Fibroblast of skin of scalp (primary cell): ENCODE measurements at regions not wholly inside any gene's neighbourhood (a gene's known extent, or its start where the extent isn't known, plus 50 kb on each side); places are given as distances from the start of the nearest gene placed in this dataset.

Experiments
- DNase-seq: peaks from one replicate; pipeline ENCODE4 v3.0.0-alpha.2; 2013

- no peak for DNase-seq
Measured at GRCh38 chr16:61596655-61597054, 439.6 kb downstream of the CDH8 start.

- no peak for DNase-seq
Measured at GRCh38 chr16:61595605-61596004, 440.6 kb downstream of the CDH8 start.

- no peak for DNase-seq
Measured at GRCh38 chr16:61590577-61590976, 445.7 kb downstream of the CDH8 start.

- no peak for DNase-seq
Measured at GRCh38 chr16:61587526-61587925, 448.7 kb downstream of the CDH8 start.

GRCh38 chr16:61581417-61582046, 454.7 kb downstream of the CDH8 start:
- DNase-seq = no peak

GRCh38 chr16:61580579-61580978, 455.7 kb downstream of the CDH8 start:
- no peak for DNase-seq

GRCh38 chr16:61579195-61579594, 457.0 kb downstream of the CDH8 start:
- DNase-seq = no peak

- DNase-seq = no peak
Measured at GRCh38 chr16:61576476-61576875, 459.8 kb downstream of the CDH8 start.

- DNase-seq = no peak
Measured at GRCh38 chr16:61575617-61576016, 460.6 kb downstream of the CDH8 start.

- DNase-seq = no peak
Measured at GRCh38 chr16:61569028-61569427, 467.2 kb downstream of the CDH8 start.

GRCh38 chr16:61564716-61565115, 471.5 kb downstream of the CDH8 start:
- DNase-seq = no peak

- no peak for DNase-seq
Measured at GRCh38 chr16:61555718-61556441, 480.4 kb downstream of the CDH8 start.

GRCh38 chr16:61549327-61549726, 486.9 kb downstream of the CDH8 start:
- DNase-seq = no peak

GRCh38 chr16:61547626-61548025, 488.6 kb downstream of the CDH8 start:
- DNase-seq = peak; percentile 71

- no peak for DNase-seq
Measured at GRCh38 chr16:61544165-61544564, 492.1 kb downstream of the CDH8 start.

- no peak for DNase-seq
Measured at GRCh38 chr16:61540216-61540615, 496.0 kb downstream of the CDH8 start.

GRCh38 chr16:61530697-61531096, 505.5 kb downstream of the CDH8 start:
- no peak for DNase-seq

- DNase-seq = no peak
Measured at GRCh38 chr16:61500851-61501250, 535.4 kb downstream of the CDH8 start.

GRCh38 chr16:61480250-61480649, 556.0 kb downstream of the CDH8 start:
- DNase-seq = no peak

- no peak for DNase-seq
Measured at GRCh38 chr16:61471737-61472136, 564.5 kb downstream of the CDH8 start.

GRCh38 chr16:61471023-61471422, 565.2 kb downstream of the CDH8 start:
- DNase-seq = no peak

GRCh38 chr16:61465285-61465684, 571.0 kb downstream of the CDH8 start:
- no peak for DNase-seq

- DNase-seq = peak; percentile 18
Measured at GRCh38 chr16:61460020-61460419, 576.2 kb downstream of the CDH8 start.

- peak; percentile 32 for DNase-seq
Measured at GRCh38 chr16:61435346-61435745, 600.9 kb downstream of the CDH8 start.

GRCh38 chr16:61432421-61432820, 603.8 kb downstream of the CDH8 start:
- peak; percentile 51 for DNase-seq
